GM21447 (cell line): ENCODE measurements at regions not wholly inside any gene's neighbourhood (a gene's known extent, or its start where the extent isn't known, plus 50 kb on each side); places are given as distances from the start of the nearest gene placed in this dataset.

Experiments used
- ATAC-seq: cut with Tn5 transposase; IDR thresholded peaks from one replicate; pipeline ENCODE4 v1.9.1; 2021; ENCODE audit not compliant: unreplicated experiment

- ATAC-seq = no peak
These were observed 250.7 kb downstream of the TBC1D4 start for GRCh38 chr13:75231235-75231634.

- ATAC-seq = no peak
These were observed 255.1 kb downstream of the TBC1D4 start for GRCh38 chr13:75226733-75227435.

DNA sequence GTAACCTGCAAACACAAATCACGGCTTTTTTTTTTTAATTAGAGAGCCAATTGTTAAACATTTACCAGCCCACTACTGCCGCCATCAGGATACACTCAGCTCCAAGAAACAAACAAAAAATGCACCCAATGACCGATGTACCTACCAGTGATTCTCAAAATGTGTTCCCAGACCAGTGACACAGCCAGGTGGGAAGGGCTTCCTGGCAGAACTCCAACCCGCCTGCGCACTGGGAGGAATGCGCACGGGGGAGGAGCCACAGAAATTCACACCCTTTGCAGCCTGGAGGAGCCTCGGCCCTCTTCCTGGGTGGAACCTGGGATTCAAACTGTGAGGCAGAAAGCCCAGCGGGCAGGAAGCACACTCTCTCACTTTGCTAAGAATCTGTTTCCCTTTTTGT is 255.9 kb downstream of the TBC1D4 start:
- ATAC-seq = no peak

- no peak for ATAC-seq
These were observed 256.5 kb downstream of the TBC1D4 start for GRCh38 chr13:75225288-75226032.

- no peak for ATAC-seq
These were observed 257.8 kb downstream of the TBC1D4 start for GRCh38 chr13:75224053-75224742.

DNA sequence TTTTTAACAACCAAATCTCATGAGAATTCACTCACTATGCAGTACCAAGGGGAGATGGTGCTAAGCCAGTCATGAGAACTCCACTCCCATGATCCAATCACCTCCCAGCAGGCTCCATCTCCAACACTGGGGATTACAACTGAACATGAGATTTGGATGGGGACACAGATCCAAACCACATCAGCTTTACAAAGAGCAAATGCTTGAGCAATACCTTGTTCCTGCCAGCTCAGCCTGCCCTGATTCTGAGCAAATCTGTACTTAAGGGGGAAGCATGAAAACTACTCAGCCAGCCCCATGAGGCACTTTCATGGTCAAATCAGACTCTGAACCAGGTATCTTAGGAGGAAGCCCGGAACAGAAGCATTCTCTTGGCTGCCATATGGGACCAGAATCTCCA is 259.9 kb downstream of the TBC1D4 start:
- no peak for ATAC-seq

GRCh38 chr13:75220861-75221260 is 261.1 kb downstream of the TBC1D4 start:
- ATAC-seq = no peak

- no peak for ATAC-seq
These were observed 261.8 kb downstream of the TBC1D4 start for GRCh38 chr13:75220238-75220542.

DNA sequence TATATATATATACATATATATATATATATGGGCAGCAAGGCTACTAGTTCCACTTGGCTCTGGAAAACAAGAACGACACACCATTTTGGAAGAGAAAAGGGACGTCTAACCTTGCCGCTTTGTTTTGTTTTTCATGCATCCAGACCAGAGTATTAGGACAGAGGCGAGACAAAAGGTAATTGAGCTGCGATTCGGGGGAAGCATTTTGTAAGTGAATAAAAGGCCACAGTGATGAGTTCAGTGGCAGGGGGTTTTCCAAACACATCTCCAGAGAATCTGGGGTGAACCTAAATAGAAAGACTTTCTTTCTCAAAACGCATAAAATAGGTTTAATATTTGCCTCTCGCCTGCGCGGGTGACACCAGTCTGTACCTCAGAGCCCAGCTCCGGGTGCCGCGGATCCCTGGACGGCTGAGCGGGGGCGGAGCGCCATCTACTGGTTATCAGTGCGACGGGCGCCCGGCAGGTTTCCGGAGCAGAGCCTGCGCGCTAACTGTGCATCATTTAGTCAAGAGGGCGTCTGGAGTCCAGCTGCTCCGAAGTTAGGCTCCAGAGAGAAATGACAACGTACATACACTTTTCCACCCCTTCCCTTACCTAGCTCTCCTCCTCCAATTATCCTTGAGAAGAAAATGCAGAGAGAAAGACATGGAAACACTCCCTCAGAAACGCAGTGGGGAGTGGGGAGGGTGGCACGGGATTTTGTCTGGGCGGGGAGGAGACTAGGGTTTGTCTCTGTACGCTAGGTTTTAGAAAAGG is 262.3 kb downstream of the TBC1D4 start:
- ATAC-seq = peak; percentile 97

DNA sequence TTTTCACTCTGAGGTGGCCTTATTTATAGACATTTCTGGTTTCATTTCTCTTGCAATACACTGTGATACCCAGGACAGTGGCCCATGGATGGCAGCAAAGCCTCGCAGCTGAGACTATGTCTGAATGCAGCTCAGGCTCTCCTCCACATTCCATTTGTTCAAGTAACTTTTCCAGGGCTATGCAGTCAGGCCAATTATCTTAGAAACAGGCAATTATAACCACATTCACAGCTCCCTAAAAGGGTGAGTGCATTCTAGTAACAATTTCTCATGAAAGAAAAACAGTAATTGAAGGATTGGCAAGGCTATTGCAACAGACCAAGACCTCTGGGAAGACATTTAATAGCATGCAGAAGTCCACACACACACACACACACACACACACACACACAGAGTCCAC is 264.0 kb downstream of the TBC1D4 start:
- no peak for ATAC-seq

GRCh38 chr13:75216038-75216437 is 265.9 kb downstream of the TBC1D4 start:
- no peak for ATAC-seq

DNA sequence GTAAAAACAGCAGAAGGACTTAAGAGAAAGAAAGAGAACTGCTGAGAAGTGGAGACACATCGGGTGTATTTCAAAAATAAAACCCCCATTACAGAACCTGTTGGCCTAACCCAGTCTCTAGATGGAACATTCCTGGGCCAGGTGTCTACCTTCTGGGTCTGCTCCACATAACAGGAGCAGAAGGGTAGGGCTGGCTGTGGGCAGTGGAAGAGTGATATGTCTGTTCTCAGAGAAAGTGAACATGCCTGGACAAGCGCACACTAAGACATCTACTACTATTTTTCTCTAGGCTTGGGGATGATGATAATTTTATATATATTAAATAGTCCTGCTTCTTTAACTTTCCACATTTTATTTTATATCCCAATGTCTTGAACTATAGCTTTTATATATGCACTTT is 267.1 kb downstream of the TBC1D4 start:
- no peak for ATAC-seq

DNA sequence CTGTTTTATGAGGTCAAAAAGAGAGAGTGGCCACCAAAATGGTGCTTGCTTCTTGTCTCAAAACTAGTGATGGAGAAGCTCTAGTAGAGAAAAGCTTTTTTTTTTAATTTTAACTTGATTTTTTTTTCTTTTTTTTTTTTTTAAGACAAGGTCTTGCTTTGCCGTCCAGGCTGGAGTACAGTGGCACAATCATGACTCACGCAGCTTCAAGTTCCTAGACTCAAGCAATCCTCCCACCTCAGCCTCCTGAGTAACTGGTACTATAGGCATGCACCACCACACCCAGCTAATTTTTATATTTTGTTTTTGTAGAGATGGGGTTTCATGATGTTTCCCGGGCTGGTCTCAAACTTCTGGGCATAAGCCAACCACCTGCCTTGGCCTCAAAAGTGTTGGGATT is 279.0 kb downstream of the TBC1D4 start:
- no peak for ATAC-seq

DNA sequence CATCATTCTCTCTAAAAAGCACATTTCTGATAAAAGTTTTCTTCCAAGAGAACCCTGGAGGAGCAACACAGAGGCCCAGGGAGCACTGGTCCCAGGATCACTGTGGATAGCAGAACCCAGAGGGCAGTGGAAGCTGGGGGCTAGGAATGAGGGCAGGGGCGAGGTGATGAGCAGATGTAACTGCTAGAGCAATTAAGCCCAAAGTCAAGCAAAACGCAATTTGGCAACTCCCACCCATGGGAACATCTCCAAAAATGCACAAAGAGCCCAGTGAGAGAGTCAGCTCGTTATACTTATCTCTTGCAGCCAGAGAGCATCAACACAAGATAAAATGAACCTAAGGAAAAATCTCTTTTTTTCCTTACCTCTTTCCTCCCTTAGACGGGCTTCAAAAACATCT is 284.2 kb downstream of the TBC1D4 start:
- no peak for ATAC-seq

GRCh38 chr13:75196147-75196837 is 285.7 kb downstream of the TBC1D4 start:
- ATAC-seq = no peak

DNA sequence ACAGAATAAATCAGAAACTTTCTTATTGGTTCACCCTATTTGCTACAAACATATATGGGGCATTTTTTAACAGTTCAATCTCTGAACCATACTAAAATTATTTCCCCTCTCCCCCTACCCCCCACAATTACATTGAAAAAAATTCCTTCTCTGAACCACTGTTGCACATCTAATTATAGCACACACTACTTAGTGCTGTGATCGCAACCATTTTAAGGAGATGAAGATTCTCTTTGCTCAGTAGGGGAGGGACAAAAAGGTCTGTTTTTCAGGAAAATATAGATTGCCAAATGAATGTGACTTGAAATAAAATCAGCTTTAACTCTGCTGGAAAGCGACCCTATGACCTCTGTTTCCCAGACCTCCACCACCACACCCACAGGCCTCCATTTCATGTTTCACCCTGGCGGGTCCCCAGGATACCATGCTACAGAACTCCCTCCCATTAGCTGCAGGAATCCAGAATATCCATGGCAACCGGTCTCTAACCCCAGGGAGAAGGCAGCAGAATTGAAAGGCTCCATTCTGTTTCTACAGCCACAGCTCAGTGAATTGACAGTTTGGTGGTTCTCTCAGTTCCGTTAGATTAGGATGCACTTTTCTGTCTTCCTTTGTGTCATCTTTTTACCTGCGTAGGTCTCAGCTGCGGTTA is 286.3 kb downstream of the TBC1D4 start:
- no peak for ATAC-seq

DNA sequence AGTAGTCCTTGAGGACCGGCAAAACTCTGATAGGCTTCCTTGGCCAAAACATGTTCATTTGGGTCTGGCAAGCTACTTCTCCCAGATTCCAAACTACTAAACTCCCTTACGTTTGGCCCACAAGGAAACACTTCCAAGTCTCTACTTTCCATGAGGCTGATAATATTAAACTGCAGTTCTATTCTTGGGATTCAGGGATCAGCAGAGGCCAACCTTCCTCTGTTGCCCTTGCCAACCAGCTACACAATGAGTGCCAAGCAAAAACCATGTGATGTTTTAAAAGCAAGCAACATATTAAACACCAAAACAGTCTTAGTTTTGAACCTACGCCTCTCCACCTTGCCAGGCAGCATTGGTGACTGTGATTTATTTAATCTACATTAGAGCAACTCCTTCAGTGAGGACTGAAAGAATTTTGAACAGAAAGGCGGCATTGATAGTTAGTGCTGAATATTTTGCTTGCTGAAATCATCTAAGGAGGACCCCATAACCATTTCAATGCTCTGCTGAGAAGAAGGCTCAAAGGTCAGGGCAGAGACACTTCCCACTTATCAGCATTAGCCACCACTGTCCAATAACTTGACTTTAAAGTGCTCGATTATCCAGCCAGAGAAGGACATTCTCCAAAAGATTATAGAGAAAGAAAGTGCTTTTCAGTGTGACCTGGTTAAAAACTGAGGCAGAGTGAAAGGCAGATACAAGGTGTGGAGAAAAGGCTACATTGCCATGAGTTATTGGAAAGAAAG is 287.1 kb downstream of the TBC1D4 start:
- no peak for ATAC-seq

GRCh38 chr13:75186379-75186778 is 295.6 kb downstream of the TBC1D4 start:
- no peak for ATAC-seq

DNA sequence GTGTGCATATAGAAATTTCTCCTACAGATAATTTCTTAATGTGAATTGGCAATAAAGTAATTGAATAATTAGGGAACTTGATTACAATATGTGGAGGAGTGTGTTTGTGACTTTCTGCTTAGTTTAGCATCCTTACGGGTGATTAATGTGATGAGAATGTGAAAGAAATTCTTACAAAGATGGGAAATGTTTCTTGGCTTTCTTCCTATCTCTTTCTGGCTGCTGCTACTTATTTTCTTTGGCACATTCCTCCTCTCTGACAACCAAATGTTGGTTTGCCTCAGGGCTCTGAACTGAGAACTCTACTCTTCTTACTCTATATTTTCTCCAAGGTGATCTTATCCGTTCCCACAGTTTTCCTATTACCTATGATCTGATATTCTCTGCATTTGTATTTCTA is 300.1 kb downstream of the TBC1D4 start:
- no peak for ATAC-seq
